PC-3 (cell line): ENCODE measurements at regions not wholly inside any gene's neighbourhood (a gene's known extent, or its start where the extent isn't known, plus 50 kb on each side); places are given as distances from the start of the nearest gene placed in this dataset.

Experiments used
- CTCF ChIP-seq: fragments of 300-600 bp; sonication (generic); conservative IDR thresholded peaks from 2 replicates; pipeline ENCODE4 v1.5.1; 2017; ENCODE audit warnings: antibody characterized with exemption, low read depth, mild to moderate bottlenecking, low read length
- EZH2 ChIP-seq: fragments of 300-600 bp; sonication (generic); IDR thresholded peaks from one replicate; pipeline ENCODE4 v1.6.1; 2017; ENCODE audit warnings: antibody characterized with exemption, mild to moderate bottlenecking, low read length; ENCODE audit not compliant: unreplicated experiment
- EZH2phosphoT487 ChIP-seq: fragments of 300-600 bp; sonication (generic); IDR thresholded peaks from 2 replicates; pipeline ENCODE4 v1.6.1; 2018; ENCODE audit warnings: mild to moderate bottlenecking, antibody characterized with exemption, low read length, borderline replicate concordance

GRCh38 chr15:94061041-94061440, 170.3 kb upstream of the MCTP2 start:
- no peak for TF ChIP-seq CTCF
- TF ChIP-seq EZH2 = no peak
- no peak for TF ChIP-seq EZH2phosphoT487
